Kidney (tissue), 13 donors: ENCODE measurements at regions not wholly inside any gene's neighbourhood (a gene's known extent, or its start where the extent isn't known, plus 50 kb on each side); places are given as distances from the start of the nearest gene placed in this dataset.

Source experiments
- DNase-seq, 5 donors: peaks; one replicate each; pipeline ENCODE4 v3.0.0-alpha.2; 2013 to 2020
- FAIRE-seq: peaks from 2 replicates; lab custom pipeline; 2012; peaks lifted over from hg19 to GRCh38; lab: Jason Lieb, UNC
- H3K27ac ChIP-seq, 2 donors: one replicate each; pipeline ENCODE4 v1.7.0; 2013; ENCODE audit warnings: low read depth in 2 of 2, low read length in 2 of 2, inconsistent platforms in 1 of 2
- H3K27me3 ChIP-seq: one replicate; pipeline ENCODE4 v1.7.1; 2013; ENCODE audit warnings: low read length, inconsistent platforms; ENCODE audit not compliant: control insufficient read depth, insufficient read depth
- H3K36me3 ChIP-seq, 3 donors: one replicate each; pipeline versions ENCODE4 v1.7.0 to v1.7.1; 2013; ENCODE audit warnings: low read length in 3 of 3, control low read depth in 1 of 3, inconsistent platforms in 1 of 3; ENCODE audit not compliant: insufficient read depth in 3 of 3, control insufficient read depth in 2 of 3
- H3K4me1 ChIP-seq, 3 donors: one replicate each; pipeline versions ENCODE4 v1.7.0 to v1.7.1; 2013; ENCODE audit warnings: low read length in 3 of 3, inconsistent platforms in 1 of 3, low read depth in 1 of 3; ENCODE audit not compliant: control insufficient read depth in 2 of 3, insufficient read depth in 2 of 3
- H3K4me3 ChIP-seq, 3 donors: one replicate each; pipeline versions ENCODE4 v1.7.0 to v1.8.1; 2013; ENCODE audit warnings: low read length in 3 of 3, control low read depth in 1 of 3, inconsistent platforms in 1 of 3
- H3K9ac ChIP-seq, 3 donors: one replicate each; pipeline versions ENCODE4 v1.7.0 to v1.7.1; 2013; ENCODE audit warnings: low read length in 3 of 3, control low read depth in 1 of 3, inconsistent platforms in 1 of 3
- H3K9me3 ChIP-seq, 3 donors: one replicate each; pipeline versions ENCODE4 v1.7.0 to v1.7.1; 2013; ENCODE audit warnings: low read length in 3 of 3, control low read depth in 1 of 3, inconsistent platforms in 1 of 3; ENCODE audit not compliant: control insufficient read depth in 2 of 3, insufficient read depth in 1 of 3
- intact Hi-C: fragments of 100-400 bp; cut with DNase I; formaldehyde crosslinking; loops from one replicate; pipeline ENCODE4 v1.11.1; 2022
- TF ChIP-seq, protein P1 (sequence below): IDR thresholded peaks from 3 replicates; pipeline ENCODE4 v1.5.1; 2012; ENCODE audit warnings: mild to moderate bottlenecking, moderate library complexity, borderline replicate concordance; ENCODE audit not compliant: insufficient read depth; ENCODE audit errors: extremely low read depth
- donor health status: control.
- donor health status: control.
- donor health status: control.
- donor health status: control.
- donor health status: control.
- donor health status: DM: yes; HTN: yes; CAD: no.
- donor health status: Normal renal cell carcinoma (clear cell type).

DNA sequence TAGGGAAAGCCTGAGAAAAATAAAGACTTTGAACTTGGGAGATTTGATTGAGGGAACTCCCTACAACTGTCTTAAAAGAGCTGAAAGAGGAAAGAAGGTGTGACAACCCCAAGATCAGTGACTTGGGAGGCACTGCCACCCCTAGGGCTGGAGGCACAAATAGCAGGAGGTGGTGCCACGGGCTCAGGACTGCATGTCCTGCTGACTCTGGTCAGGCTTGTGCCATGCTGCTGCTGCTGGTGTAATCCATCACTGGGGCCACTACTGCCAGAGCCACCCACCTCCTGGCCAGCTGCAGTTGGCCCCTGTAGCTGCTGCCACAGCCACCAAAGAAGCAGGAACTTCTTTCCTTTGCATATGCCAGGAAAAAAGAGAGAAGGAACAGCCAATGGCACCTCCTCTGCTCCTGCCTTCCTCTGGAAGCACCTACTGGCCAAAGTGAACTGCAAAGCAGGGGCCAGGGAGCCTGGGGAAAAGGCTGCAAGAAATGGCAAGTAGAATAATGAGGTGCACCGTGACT is 730.3 kb downstream of the PTPRU start:
- Histone ChIP-seq H3K4me3 (no peak overlapping the region), H3K27me3 (no peaks in the 10 kb centered on the region), H3K9ac (no peak overlapping the region), H3K36me3 (no peaks in the 10 kb centered on the region), H3K4me1 (no peaks in the 10 kb centered on the region), H3K9me3 (no peaks in the 10 kb centered on the region), H3K27ac (no peak overlapping the region)
- intact Hi-C loops, result no loop called here
- DNase-seq (peak in 2 of 5 donors; percentile 4 to 11), FAIRE-seq (no peak)
- TF ChIP-seq, protein P1, sequence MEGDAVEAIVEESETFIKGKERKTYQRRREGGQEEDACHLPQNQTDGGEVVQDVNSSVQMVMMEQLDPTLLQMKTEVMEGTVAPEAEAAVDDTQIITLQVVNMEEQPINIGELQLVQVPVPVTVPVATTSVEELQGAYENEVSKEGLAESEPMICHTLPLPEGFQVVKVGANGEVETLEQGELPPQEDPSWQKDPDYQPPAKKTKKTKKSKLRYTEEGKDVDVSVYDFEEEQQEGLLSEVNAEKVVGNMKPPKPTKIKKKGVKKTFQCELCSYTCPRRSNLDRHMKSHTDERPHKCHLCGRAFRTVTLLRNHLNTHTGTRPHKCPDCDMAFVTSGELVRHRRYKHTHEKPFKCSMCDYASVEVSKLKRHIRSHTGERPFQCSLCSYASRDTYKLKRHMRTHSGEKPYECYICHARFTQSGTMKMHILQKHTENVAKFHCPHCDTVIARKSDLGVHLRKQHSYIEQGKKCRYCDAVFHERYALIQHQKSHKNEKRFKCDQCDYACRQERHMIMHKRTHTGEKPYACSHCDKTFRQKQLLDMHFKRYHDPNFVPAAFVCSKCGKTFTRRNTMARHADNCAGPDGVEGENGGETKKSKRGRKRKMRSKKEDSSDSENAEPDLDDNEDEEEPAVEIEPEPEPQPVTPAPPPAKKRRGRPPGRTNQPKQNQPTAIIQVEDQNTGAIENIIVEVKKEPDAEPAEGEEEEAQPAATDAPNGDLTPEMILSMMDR, result no peak

DNA sequence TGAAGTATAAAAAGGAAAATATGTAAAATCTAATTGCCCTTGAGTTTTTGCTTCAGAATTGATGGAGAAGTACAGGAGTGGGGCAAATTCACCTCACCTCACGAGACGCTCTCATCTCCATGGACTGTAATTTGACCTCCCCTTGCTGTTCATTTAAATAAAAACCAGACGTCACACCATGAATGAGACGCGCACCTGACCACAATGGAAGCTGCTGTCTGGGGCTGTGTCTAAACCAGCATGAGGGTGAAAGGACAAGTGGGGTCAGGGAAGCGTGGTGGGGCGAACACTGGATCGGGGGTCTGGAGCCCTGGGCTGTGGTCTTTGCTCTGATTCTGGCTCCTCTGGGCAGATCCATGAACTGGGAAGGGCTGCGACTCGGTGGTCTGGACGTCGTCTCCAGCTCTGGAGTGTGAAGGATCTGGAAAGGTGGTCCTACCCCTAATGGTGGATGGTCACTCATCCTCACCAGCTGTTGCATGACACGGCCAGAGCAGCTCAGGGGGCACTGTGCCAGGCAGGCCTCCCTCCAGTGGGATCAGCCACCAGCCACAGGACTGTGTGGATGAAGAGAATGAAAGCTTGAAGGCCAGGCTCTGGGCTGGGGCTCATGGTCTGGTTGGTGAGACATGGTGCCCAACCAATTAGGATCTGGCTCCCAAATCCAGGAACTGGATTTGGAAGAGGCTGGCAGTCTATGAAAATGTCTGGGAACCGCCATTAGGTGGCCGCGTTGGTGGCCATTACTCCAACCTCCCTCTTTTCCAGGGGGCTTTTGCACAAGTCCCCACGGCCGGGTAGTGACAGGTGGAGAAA is 728.6 kb downstream of the PTPRU start:
- peak in 3 of 5 donors; percentile 8 to 14 (median 14) for DNase-seq
- Histone ChIP-seq H3K4me3 (no peak overlapping the region), H3K9me3 (no peaks in the 10 kb centered on the region), H3K9ac (no peak overlapping the region), H3K4me1 (no peaks in the 10 kb centered on the region), H3K27me3 (no peaks in the 10 kb centered on the region), H3K36me3 (no peaks in the 10 kb centered on the region), H3K27ac (no peak overlapping the region)
- intact Hi-C loops, result no loop called here
- TF ChIP-seq, protein P1, result no peak
- no peak for FAIRE-seq

DNA sequence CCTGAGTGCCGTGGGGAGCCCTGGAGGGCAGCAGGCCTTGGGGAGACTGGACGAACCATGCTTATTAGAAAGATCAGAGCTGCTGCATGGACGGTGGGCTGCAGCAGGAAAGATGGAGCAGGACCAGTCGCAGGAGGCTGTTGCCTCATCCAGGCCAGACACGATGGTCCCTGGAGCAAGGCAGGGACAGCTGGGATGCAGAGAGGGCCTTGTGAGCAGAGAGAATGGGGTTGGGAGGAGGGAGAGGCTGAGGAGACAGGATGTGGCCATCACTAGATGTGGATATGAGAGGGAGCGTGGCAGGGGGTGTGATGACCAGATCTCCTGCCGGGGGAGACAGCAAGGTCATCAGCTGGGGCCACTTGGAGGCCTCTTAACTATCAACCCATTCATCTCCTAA is 727.6 kb downstream of the PTPRU start:
- no peaks in the 10 kb centered on the region for H3K4me1 ChIP-seq
- DNase-seq, result peak in 1 of 5 donors; percentile 12
- FAIRE-seq, result no peak
- TF ChIP-seq, protein P1, result no peak
- intact Hi-C loops, result no loop called here
- H3K27me3 ChIP-seq, result no peaks in the 10 kb centered on the region
- no peaks in the 10 kb centered on the region for H3K9me3 ChIP-seq
- no peak overlapping the region for H3K4me3 ChIP-seq
- no peaks in the 10 kb centered on the region for H3K36me3 ChIP-seq
- no peak overlapping the region for H3K9ac ChIP-seq
- H3K27ac ChIP-seq, result no peak overlapping the region
